Hematopoietic multipotent progenitor cell treated with erythropoietin and hydrocortisone succinate and interleukin-3 and kit ligand, for 4 days (in vitro differentiated cells): ENCODE measurements at regions not wholly inside any gene's neighbourhood (a gene's known extent, or its start where the extent isn't known, plus 50 kb on each side); places are given as distances from the start of the nearest gene placed in this dataset.
"Not testable (repeated sequence)": the region's sequence is repeated elsewhere in the genome, so short reads cannot be mapped to it uniquely, and the experiment has no call there.

Experiments
- DNase-seq: peaks from one replicate; pipeline ENCODE4 v3.0.0-alpha.2; 2015

GRCh38 chr7:101744588-101744987 lies 72.8 kb upstream of the CUX1 start:
- DNase-seq, result peak; percentile 55

- DNase-seq, result no peak
These were observed 71.1 kb upstream of the CUX1 start for GRCh38 chr7:101746314-101746713.

GRCh38 chr7:101747053-101747878 lies 70.2 kb upstream of the CUX1 start:
- DNase-seq, result no peak

- no peak for DNase-seq
These were observed 69.5 kb upstream of the CUX1 start for GRCh38 chr7:101747879-101748345.

DNA sequence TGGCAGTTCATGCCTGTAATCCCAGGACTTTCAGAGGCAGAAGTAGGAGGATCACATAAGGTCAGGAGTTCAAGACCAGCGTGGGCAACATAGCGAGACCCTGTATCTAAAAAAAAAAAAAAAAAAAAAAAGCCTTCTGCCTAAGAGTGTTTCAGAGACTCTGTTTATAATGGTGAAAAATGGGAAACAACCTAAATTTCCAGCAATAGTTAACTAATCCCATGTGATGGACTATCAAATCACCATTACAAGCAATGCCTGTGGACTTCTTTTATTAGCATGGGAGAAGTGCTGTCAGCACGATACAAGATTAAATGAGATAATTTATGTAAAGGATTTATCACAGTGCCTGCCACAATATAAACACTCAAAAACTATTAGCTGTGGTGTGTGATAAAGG lies 67.5 kb upstream of the CUX1 start:
- DNase-seq, result no peak

- DNase-seq, result no peak
These were observed 64.1 kb upstream of the CUX1 start for GRCh38 chr7:101753316-101753715.

- DNase-seq, result no peak
These were observed 62.8 kb upstream of the CUX1 start for GRCh38 chr7:101754424-101755159.

DNA sequence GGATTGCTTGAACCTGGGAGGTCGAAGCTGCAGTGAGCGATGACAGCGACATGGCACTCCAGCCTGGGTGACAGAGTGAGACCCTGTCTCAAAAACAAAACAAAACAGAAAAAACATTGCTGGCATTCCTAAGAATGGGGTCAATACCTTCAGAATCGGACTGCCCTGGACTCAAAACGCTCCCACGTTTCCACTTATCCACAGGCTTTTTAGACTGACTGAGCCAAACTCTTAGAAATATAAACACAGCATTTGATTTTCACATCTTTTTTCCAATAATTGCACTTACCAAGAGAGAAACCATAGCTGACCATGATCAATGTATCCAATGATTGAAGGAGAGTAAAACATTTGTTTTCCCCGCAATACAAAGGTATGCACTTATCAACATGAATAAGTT lies 59.5 kb upstream of the CUX1 start:
- no peak for DNase-seq

GRCh38 chr7:101758519-101758918 lies 58.9 kb upstream of the CUX1 start:
- DNase-seq, result not testable (repeated sequence)

DNA sequence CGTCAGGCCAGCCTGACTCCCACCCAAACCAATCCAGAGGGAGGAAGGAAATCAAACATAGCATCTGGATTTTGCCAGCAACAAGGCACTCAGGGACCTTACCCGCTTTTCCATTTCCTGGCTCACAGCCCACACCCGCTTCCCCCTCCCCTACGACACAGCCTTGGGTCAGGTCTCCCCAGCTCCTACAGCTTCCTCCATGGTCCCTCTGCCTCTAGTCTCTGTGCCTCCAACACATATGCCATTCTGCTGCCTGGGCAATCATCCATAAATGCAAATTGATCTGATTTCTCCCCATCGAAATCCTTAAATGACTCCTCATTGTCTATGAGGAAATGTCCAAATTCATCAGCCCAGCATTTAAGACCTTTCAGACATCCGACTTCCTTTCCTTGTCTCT lies 53.2 kb upstream of the CUX1 start:
- DNase-seq, result no peak

DNA sequence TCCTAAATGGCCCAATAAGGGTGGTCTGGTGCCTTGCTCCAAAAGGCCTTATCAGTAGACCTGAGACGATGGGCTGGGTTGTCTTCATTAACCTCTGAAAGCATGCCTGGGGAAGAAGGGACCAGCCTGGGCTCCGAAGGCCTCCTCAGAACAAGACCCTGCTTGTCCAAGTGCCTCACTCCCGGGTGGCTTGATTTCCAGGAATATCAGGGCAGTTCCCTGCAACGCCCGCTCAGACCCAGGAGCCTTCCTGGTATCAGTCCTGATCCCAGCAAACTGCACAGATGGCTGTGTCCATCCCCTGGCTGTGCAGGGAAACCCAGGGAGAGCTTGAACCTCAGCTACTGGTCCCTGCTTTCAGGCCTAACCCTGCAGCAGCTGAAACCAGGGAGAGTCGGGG lies 49.9 kb upstream of the CUX1 start:
- no peak for DNase-seq
